ENCODE measurements at regions not wholly inside any gene's neighbourhood (a gene's known extent, or its start where the extent isn't known, plus 50 kb on each side); places are given as distances from the start of the nearest gene placed in this dataset.

GRCh38 chr4:114364857-114365256 lies 233.8 kb upstream of the UGT8 start:
- peak; percentile 61 for DNase-seq (ENCODE audit: low read depth)

- DNase-seq (ENCODE audit: low read depth) = no peak
Observed at GRCh38 chr4:114365591-114365990, 233.0 kb upstream of the UGT8 start.

- DNase-seq (ENCODE audit: low read depth) = no peak
Observed at GRCh38 chr4:114366368-114366767, 232.2 kb upstream of the UGT8 start.

GRCh38 chr4:114368751-114369150 lies 229.9 kb upstream of the UGT8 start:
- DNase-seq (ENCODE audit: low read depth) = no peak

GRCh38 chr4:114373508-114373907 lies 225.1 kb upstream of the UGT8 start:
- no peak for DNase-seq (ENCODE audit: low read depth)

- DNase-seq (ENCODE audit: low read depth) = no peak
Observed at GRCh38 chr4:114378305-114378903, 220.2 kb upstream of the UGT8 start.

- DNase-seq (ENCODE audit: low read depth) = no peak
Observed at GRCh38 chr4:114383067-114383466, 215.5 kb upstream of the UGT8 start.

GRCh38 chr4:114383721-114384120 lies 214.9 kb upstream of the UGT8 start:
- DNase-seq (ENCODE audit: low read depth) = no peak

GRCh38 chr4:114384629-114385028 lies 214.0 kb upstream of the UGT8 start:
- no peak for DNase-seq (ENCODE audit: low read depth)

GRCh38 chr4:114385195-114385985 lies 213.2 kb upstream of the UGT8 start:
- no peak for DNase-seq (ENCODE audit: low read depth)

- no peak for DNase-seq (ENCODE audit: low read depth)
Observed at GRCh38 chr4:114386637-114387233, 211.9 kb upstream of the UGT8 start.

GRCh38 chr4:114389070-114389685 lies 209.4 kb upstream of the UGT8 start:
- no peak for DNase-seq (ENCODE audit: low read depth)

GRCh38 chr4:114393295-114394038 lies 205.1 kb upstream of the UGT8 start:
- DNase-seq (ENCODE audit: low read depth) = no peak

GRCh38 chr4:114396808-114397207 lies 201.8 kb upstream of the UGT8 start:
- no peak for DNase-seq (ENCODE audit: low read depth)

- no peak for DNase-seq (ENCODE audit: low read depth)
Observed at GRCh38 chr4:114398410-114398809, 200.2 kb upstream of the UGT8 start.

GRCh38 chr4:114399105-114399504 lies 199.5 kb upstream of the UGT8 start:
- no peak for DNase-seq (ENCODE audit: low read depth)

- no peak for DNase-seq (ENCODE audit: low read depth)
Observed at GRCh38 chr4:114400531-114400930, 198.1 kb upstream of the UGT8 start.

GRCh38 chr4:114401483-114401882 lies 197.1 kb upstream of the UGT8 start:
- no peak for DNase-seq (ENCODE audit: low read depth)

GRCh38 chr4:114417214-114417613 lies 181.4 kb upstream of the UGT8 start:
- DNase-seq (ENCODE audit: low read depth) = no peak

GRCh38 chr4:114420069-114420468 lies 178.5 kb upstream of the UGT8 start:
- no peak for DNase-seq (ENCODE audit: low read depth)

GRCh38 chr4:114423582-114423981 lies 175.0 kb upstream of the UGT8 start:
- DNase-seq (ENCODE audit: low read depth) = no peak

- DNase-seq (ENCODE audit: low read depth) = no peak
Observed at GRCh38 chr4:114435116-114435515, 163.5 kb upstream of the UGT8 start.

All from HS-5 (cell line).